ENCODE measurements at regions not wholly inside any gene's neighbourhood (a gene's known extent, or its start where the extent isn't known, plus 50 kb on each side); places are given as distances from the start of the nearest gene placed in this dataset.

- Histone ChIP-seq H3K27me3 (replicated peaks; ENCODE audit: insufficient read depth) (no peaks in the 10 kb centered on the region), H3K4me3 (no peak overlapping the region), H3K4me1 (replicated peaks) (no peaks in the 10 kb centered on the region), H3K27ac (no peak overlapping the region), H3K9me3 (no peaks in the 10 kb centered on the region), H3K36me3 (no peaks in the 10 kb centered on the region)
- WGBS = 83% methylated on average over 1 of the region's 1 CpG
- intact Hi-C loops (cut with DNase I) = no loop called here
- no peak for DNase-seq (ENCODE audit: low spot score)
- TF ChIP-seq POLR2AphosphoS5 (IDR thresholded peaks at IDR 0.05) (no peak), POLR2A (IDR thresholded peaks at IDR 0.05) (no peak), CTCF (IDR thresholded peaks at IDR 0.05) (no peak)
Measured at GRCh38 chr20:9969626-9970025, 65.2 kb upstream of the ANKEF1 start.

- H3K4me1 ChIP-seq (replicated peaks) = no peaks in the 10 kb centered on the region
- no peak for DNase-seq (ENCODE audit: low spot score)
- WGBS = 52% methylated on average over 1 of the region's 1 CpG
- no peaks in the 10 kb centered on the region for H3K27me3 ChIP-seq (replicated peaks; ENCODE audit: insufficient read depth)
- no peaks in the 10 kb centered on the region for H3K36me3 ChIP-seq
- H3K4me3 ChIP-seq = no peak overlapping the region
- no peaks in the 10 kb centered on the region for H3K9me3 ChIP-seq
- intact Hi-C loops (cut with DNase I) = no loop called here
- H3K27ac ChIP-seq = no peak overlapping the region
- TF ChIP-seq POLR2AphosphoS5 (IDR thresholded peaks at IDR 0.05) (no peak), CTCF (IDR thresholded peaks at IDR 0.05) (no peak), POLR2A (IDR thresholded peaks at IDR 0.05) (no peak)
Measured at GRCh38 chr20:9968015-9968414, 66.8 kb upstream of the ANKEF1 start.

- Histone ChIP-seq H3K4me3 (no peak overlapping the region), H3K27me3 (replicated peaks; ENCODE audit: insufficient read depth) (no peaks in the 10 kb centered on the region), H3K4me1 (replicated peaks) (no peaks in the 10 kb centered on the region), H3K36me3 (no peaks in the 10 kb centered on the region), H3K9me3 (no peaks in the 10 kb centered on the region), H3K27ac (no peak overlapping the region)
- no peak for DNase-seq (ENCODE audit: low spot score)
- 42% methylated on average over 7 of the region's 7 CpGs for WGBS
- TF ChIP-seq POLR2A (IDR thresholded peaks at IDR 0.05) (no peak), CTCF (IDR thresholded peaks at IDR 0.05) (peak in 1 of 4 experiments; percentile 12)
- intact Hi-C loops (cut with DNase I) = no loop called here
Measured at GRCh38 chr20:9966966-9967365, 67.8 kb upstream of the ANKEF1 start.

GRCh38 chr20:9963029-9963428, 71.8 kb upstream of the ANKEF1 start:
- 77% methylated on average over 4 of the region's 4 CpGs for WGBS
- Histone ChIP-seq H3K27ac (no peak overlapping the region), H3K27me3 (replicated peaks; ENCODE audit: insufficient read depth) (no peaks in the 10 kb centered on the region), H3K36me3 (no peaks in the 10 kb centered on the region), H3K4me1 (replicated peaks) (no peaks in the 10 kb centered on the region), H3K9me3 (no peaks in the 10 kb centered on the region), H3K4me3 (no peak overlapping the region)
- DNase-seq (ENCODE audit: low spot score) = no peak
- intact Hi-C loops (cut with DNase I) = no loop called here
- TF ChIP-seq CTCF (IDR thresholded peaks at IDR 0.05) (no peak), POLR2A (IDR thresholded peaks at IDR 0.05) (no peak), POLR2AphosphoS5 (IDR thresholded peaks at IDR 0.05) (no peak)

- intact Hi-C loops (cut with DNase I) = no loop called here
- Histone ChIP-seq H3K27me3 (replicated peaks; ENCODE audit: insufficient read depth) (no peaks in the 10 kb centered on the region), H3K4me1 (replicated peaks) (no peaks in the 10 kb centered on the region), H3K36me3 (no peaks in the 10 kb centered on the region), H3K9me3 (no peaks in the 10 kb centered on the region), H3K4me3 (no peak overlapping the region), H3K27ac (no peak overlapping the region)
- no peak for DNase-seq (ENCODE audit: low spot score)
- no peak for TF ChIP-seq POLR2A (IDR thresholded peaks at IDR 0.05)
- no peak for TF ChIP-seq POLR2AphosphoS5 (IDR thresholded peaks at IDR 0.05)
- no peak for TF ChIP-seq CTCF (IDR thresholded peaks at IDR 0.05)
Measured at GRCh38 chr20:9958693-9959092, 76.1 kb upstream of the ANKEF1 start.

Measured in prostate gland (tissue), 2 donors.